Smooth muscle cell (in vitro differentiated cells): ENCODE measurements at regions not wholly inside any gene's neighbourhood (a gene's known extent, or its start where the extent isn't known, plus 50 kb on each side); places are given as distances from the start of the nearest gene placed in this dataset.

ENCODE experiments used
- DNase-seq: peaks from one replicate; lab custom pipeline; 2025; ENCODE audit not compliant: unreplicated experiment; lab: John Stamatoyannopoulos, UW
- H2AFZ ChIP-seq: fragments of 200-600 bp; sonication (generic); 2 replicates; pipeline ENCODE4 v1.6.0; 2016; ENCODE audit warnings: antibody characterized with exemption, low read depth, mild to moderate bottlenecking
- H3F3A ChIP-seq: fragments of 200-600 bp; sonication (generic); 2 replicates; pipeline ENCODE4 v1.6.0; 2017; ENCODE audit warnings: antibody characterized with exemption, low read depth
- H3K27ac ChIP-seq: fragments of 200-600 bp; sonication (generic); 2 replicates; pipeline ENCODE4 v1.5.1; 2016; ENCODE audit warnings: low read depth, mild to moderate bottlenecking
- H3K27me3 ChIP-seq: fragments of 200-600 bp; sonication (generic); 2 replicates; pipeline ENCODE4 v1.6.1; 2016; ENCODE audit warnings: low read depth, mild to moderate bottlenecking
- H3K36me3 ChIP-seq: fragments of 200-600 bp; sonication (generic); 2 replicates; pipeline ENCODE4 v1.5.1; 2016; ENCODE audit warnings: low read depth
- H3K4me1 ChIP-seq: fragments of 200-600 bp; sonication (generic); 2 replicates; pipeline ENCODE4 v1.5.1; 2016; ENCODE audit warnings: low read depth
- H3K4me2 ChIP-seq: fragments of 200-600 bp; sonication (generic); 2 replicates; pipeline ENCODE4 v1.6.0; 2016; ENCODE audit warnings: mild to moderate bottlenecking
- H3K4me3 ChIP-seq: fragments of 200-600 bp; sonication (generic); 2 replicates; pipeline ENCODE4 v1.5.1; 2016; ENCODE audit warnings: mild to moderate bottlenecking
- H3K79me2 ChIP-seq: fragments of 200-600 bp; sonication (generic); 2 replicates; pipeline ENCODE4 v1.6.0; 2016; ENCODE audit warnings: low read depth, mild to moderate bottlenecking
- H3K9ac ChIP-seq: fragments of 200-600 bp; sonication (generic); 2 replicates; pipeline ENCODE4 v1.6.0; 2016; ENCODE audit warnings: low read depth
- H3K9me3 ChIP-seq: fragments of 200-600 bp; sonication (generic); replicated peaks from 2 replicates; pipeline ENCODE4 v1.5.1; 2016; ENCODE audit warnings: low read depth
- H4K20me1 ChIP-seq: fragments of 200-600 bp; sonication (generic); 2 replicates; pipeline ENCODE4 v1.6.0; 2016; ENCODE audit warnings: low read depth
- WGBS: methylation state at CpG from one replicate; pipeline ENCODE4 v1.1.7; 2016; ENCODE audit warnings: low lambda C conversion rate; 5-methylcytosine and 5-hydroxymethylcytosine counted together
- TF ChIP-seq, protein P1 (sequence below): fragments of 200-600 bp; sonication (generic); IDR thresholded peaks from 2 replicates; pipeline ENCODE4 v1.5.1; 2017; ENCODE audit warnings: borderline replicate concordance, mild to moderate bottlenecking, antibody characterized with exemption; ENCODE audit not compliant: insufficient read depth, poor library complexity, severe bottlenecking

DNA sequence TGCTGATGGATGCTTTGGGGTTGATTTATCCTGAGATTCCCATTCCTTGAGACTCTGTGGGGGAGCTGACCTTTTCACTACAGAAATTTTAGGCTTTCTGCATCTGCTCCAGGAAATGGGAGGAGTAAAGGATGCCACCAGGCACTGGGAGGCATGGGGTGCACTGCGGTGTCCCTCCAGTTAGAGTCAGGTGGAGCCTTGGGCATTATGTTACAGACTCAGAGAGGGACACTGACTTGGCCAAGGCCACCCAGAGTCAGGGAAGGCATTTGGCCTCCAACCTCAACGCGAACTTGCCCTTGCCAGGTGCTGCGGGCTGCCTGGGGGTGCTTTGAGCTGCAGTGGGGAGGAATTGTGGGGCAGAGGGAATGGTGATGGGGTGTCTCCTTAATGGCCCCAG is 58.0 kb upstream of the TBX3 start:
- Histone ChIP-seq H3K27me3 (no peaks in the 10 kb centered on the region), H3K27ac (no peak overlapping the region), H3K9ac (no peak overlapping the region), H3F3A (no peaks in the 10 kb centered on the region), H3K79me2 (no peaks in the 10 kb centered on the region), H3K36me3 (no peaks in the 10 kb centered on the region), H3K4me1 (no peaks in the 10 kb centered on the region), H3K9me3 (no peaks in the 10 kb centered on the region), H3K4me2 (no peak overlapping the region), H2AFZ (no peak overlapping the region), H4K20me1 (no peaks in the 10 kb centered on the region), H3K4me3 (no peak overlapping the region)
- 88% methylated on average over 4 of the region's 4 CpGs for WGBS
- DNase-seq, result no peak
- TF ChIP-seq, protein P1, sequence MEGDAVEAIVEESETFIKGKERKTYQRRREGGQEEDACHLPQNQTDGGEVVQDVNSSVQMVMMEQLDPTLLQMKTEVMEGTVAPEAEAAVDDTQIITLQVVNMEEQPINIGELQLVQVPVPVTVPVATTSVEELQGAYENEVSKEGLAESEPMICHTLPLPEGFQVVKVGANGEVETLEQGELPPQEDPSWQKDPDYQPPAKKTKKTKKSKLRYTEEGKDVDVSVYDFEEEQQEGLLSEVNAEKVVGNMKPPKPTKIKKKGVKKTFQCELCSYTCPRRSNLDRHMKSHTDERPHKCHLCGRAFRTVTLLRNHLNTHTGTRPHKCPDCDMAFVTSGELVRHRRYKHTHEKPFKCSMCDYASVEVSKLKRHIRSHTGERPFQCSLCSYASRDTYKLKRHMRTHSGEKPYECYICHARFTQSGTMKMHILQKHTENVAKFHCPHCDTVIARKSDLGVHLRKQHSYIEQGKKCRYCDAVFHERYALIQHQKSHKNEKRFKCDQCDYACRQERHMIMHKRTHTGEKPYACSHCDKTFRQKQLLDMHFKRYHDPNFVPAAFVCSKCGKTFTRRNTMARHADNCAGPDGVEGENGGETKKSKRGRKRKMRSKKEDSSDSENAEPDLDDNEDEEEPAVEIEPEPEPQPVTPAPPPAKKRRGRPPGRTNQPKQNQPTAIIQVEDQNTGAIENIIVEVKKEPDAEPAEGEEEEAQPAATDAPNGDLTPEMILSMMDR, result no peak

DNA sequence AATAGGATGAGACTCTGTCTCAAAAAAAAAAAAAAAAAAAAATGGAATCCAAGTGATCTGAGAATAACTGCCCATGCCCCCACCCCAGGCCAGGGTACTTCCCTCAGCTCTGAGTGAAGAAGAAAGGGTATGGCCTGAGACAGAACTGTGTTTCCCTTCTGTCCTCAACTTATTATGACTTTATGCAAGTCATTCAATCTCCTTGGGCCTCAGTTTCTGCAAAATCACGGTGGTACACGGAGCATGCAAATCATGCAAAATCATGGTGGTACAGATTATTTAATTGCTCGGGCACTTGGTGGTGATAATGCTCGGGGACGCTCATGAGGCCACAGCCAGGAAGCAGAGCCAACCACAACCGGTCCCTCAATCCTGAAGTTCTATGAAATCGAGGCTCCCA is 56.5 kb upstream of the TBX3 start:
- H3K36me3 ChIP-seq, result no peaks in the 10 kb centered on the region
- H3K27ac ChIP-seq, result no peak overlapping the region
- no peaks in the 10 kb centered on the region for H3K79me2 ChIP-seq
- H3K9ac ChIP-seq, result no peak overlapping the region
- no peaks in the 10 kb centered on the region for H3K9me3 ChIP-seq
- TF ChIP-seq, protein P1, result no peak
- no peak overlapping the region for H2AFZ ChIP-seq
- WGBS, result 96% methylated on average over 7 of the region's 7 CpGs
- H4K20me1 ChIP-seq, result no peaks in the 10 kb centered on the region
- no peaks in the 10 kb centered on the region for H3F3A ChIP-seq
- no peak overlapping the region for H3K4me2 ChIP-seq
- peaks cover 7% of the 10 kb centered on the region for H3K4me1 ChIP-seq
- peaks cover 4% of the 10 kb centered on the region for H3K27me3 ChIP-seq
- H3K4me3 ChIP-seq, result no peak overlapping the region
- no peak for DNase-seq

DNA sequence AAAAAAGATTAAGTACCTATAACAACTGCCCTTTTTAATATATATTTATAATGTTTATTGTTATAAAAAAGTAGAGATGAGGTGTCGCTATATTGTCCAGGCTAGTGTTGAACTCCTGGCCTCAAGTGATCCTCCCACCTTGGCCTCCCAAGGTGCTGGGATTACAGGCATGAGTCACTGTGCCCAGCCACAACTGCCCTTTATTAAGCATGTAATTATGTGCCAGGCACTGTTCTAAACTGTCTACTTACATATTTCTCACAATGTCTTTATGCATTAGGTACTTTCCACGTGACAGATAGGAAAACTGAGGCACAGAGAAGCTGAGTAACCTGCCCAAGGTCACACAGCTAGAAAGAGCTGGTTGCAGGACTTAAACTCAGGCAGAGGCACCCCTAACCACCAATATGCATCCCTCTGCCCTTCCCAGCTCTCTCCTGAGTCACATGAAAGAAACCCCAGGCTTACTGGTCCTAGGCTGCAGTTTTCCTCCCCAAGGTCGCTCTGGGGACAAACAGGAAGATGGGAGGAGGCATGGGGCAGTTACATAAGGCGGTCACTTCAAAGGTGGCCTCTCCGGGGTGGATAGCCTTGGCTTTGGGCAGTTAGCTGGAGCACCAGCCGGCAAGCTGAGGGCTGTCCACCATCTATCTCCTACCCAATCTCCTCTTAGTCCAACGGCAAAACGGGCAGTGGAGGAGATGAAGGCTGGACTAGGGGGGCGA is 54.6 kb upstream of the TBX3 start:
- WGBS, result 93% methylated on average over 9 of the region's 9 CpGs
- TF ChIP-seq, protein P1, result no peak
- H4K20me1 ChIP-seq, result no peaks in the 10 kb centered on the region
- no peak overlapping the region for H2AFZ ChIP-seq
- peaks cover 7% of the 10 kb centered on the region for H3K4me1 ChIP-seq
- no peak overlapping the region for H3K4me3 ChIP-seq
- no peaks in the 10 kb centered on the region for H3K9me3 ChIP-seq
- no peak overlapping the region for H3K9ac ChIP-seq
- no peak overlapping the region for H3K4me2 ChIP-seq
- no peaks in the 10 kb centered on the region for H3K36me3 ChIP-seq
- H3K27ac ChIP-seq, result no peak overlapping the region
- no peaks in the 10 kb centered on the region for H3K79me2 ChIP-seq
- no peak for DNase-seq
- H3K27me3 ChIP-seq, result peaks cover 17% of the 10 kb centered on the region
- H3F3A ChIP-seq, result no peaks in the 10 kb centered on the region

DNA sequence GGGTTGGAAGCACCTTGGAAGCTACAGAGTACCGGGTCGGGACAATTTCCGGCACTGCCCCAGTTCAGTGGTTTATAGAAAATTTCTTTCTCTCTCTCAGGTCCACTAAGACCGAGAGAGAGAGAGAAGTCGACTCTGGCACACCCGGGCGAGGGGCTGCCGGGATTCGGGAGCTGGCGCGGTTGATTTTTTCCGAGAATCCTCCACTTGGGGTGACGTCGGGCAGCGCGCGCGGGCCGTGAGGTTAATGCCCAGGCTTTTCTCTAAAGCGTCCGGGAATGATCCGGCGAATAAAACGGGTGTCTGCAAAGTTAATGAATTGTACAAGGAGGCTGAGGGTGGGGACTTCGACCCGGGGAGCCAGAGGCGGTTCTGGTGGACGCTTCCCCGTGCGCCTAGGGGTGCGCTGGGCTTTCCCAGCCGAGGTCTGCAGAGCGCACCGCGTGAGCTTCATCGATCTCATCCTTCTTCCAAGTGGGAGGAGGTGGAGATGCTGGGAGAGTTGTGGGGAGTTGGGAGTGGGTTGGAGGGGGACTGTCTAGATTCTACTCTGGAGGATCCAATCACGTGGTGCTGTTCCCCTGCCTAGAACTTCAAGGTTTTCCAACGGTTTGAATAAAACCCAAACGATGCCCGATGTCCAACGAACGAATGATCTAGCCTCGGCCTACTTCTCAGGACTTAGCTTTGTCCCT is 51.9 kb upstream of the TBX3 start:
- Histone ChIP-seq H3K27ac (no peak overlapping the region), H4K20me1 (no peaks in the 10 kb centered on the region), H3K4me2 (peak overlapping the region; percentile 75), H3K79me2 (no peaks in the 10 kb centered on the region), H3K27me3 (peaks cover 17% of the 10 kb centered on the region), H3K4me1 (peaks cover 7% of the 10 kb centered on the region), H2AFZ (peak overlapping the region; percentile 73), H3K9ac (no peak overlapping the region), H3K4me3 (peak overlapping the region; percentile 23), H3K36me3 (no peaks in the 10 kb centered on the region), H3F3A (no peaks in the 10 kb centered on the region), H3K9me3 (no peaks in the 10 kb centered on the region)
- no peak for DNase-seq
- WGBS, result 22% methylated on average over 43 of the region's 43 CpGs
- TF ChIP-seq, protein P1, result no peak
